HL-60 (cell line): ENCODE measurements at regions not wholly inside any gene's neighbourhood (a gene's known extent, or its start where the extent isn't known, plus 50 kb on each side); places are given as distances from the start of the nearest gene placed in this dataset.

ENCODE experiments used
- CTCF ChIP-seq: IDR thresholded peaks from one replicate; pipeline ENCODE4 v1.5.1; 2011; ENCODE audit warnings: low read length, control low read depth, inconsistent platforms; ENCODE audit not compliant: insufficient read depth
- GABPA ChIP-seq: IDR thresholded peaks from 2 replicates; pipeline ENCODE4 v1.6.1; 2012; ENCODE audit warnings: low read depth
- POLR2AphosphoS5 ChIP-seq: IDR thresholded peaks from 2 replicates; pipeline ENCODE4 v1.6.1; 2012; ENCODE audit warnings: low read depth
- SPI1 ChIP-seq: IDR thresholded peaks from 2 replicates; pipeline ENCODE4 v1.6.1; 2012; ENCODE audit warnings: low read depth, mild to moderate bottlenecking, borderline replicate concordance
- TF ChIP-seq, protein P1 (sequence below): IDR thresholded peaks from 2 replicates; pipeline ENCODE4 v1.6.1; 2012; ENCODE audit warnings: low read depth; ENCODE audit not compliant: insufficient replicate concordance

DNA sequence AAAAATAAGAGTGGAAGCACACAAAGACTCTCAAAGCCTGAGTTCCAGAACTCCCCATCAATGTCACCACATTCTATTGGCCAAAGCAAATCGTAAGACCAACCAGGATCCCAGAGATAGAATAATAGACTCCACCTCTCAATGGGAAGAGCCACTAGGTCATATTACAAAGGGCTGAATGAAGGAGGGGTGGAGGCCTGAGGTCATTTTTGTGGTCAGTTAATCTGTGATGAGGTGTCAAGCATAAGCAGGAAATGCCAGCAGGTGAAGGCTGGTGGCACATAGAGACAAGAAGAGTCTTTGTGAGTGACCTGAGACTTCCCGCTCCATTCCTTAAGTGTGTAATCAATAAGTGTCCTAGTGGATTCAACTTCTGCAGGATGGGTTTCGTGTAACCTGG is 144.3 kb downstream of the TFCP2L1 start:
- TF ChIP-seq, protein P1, sequence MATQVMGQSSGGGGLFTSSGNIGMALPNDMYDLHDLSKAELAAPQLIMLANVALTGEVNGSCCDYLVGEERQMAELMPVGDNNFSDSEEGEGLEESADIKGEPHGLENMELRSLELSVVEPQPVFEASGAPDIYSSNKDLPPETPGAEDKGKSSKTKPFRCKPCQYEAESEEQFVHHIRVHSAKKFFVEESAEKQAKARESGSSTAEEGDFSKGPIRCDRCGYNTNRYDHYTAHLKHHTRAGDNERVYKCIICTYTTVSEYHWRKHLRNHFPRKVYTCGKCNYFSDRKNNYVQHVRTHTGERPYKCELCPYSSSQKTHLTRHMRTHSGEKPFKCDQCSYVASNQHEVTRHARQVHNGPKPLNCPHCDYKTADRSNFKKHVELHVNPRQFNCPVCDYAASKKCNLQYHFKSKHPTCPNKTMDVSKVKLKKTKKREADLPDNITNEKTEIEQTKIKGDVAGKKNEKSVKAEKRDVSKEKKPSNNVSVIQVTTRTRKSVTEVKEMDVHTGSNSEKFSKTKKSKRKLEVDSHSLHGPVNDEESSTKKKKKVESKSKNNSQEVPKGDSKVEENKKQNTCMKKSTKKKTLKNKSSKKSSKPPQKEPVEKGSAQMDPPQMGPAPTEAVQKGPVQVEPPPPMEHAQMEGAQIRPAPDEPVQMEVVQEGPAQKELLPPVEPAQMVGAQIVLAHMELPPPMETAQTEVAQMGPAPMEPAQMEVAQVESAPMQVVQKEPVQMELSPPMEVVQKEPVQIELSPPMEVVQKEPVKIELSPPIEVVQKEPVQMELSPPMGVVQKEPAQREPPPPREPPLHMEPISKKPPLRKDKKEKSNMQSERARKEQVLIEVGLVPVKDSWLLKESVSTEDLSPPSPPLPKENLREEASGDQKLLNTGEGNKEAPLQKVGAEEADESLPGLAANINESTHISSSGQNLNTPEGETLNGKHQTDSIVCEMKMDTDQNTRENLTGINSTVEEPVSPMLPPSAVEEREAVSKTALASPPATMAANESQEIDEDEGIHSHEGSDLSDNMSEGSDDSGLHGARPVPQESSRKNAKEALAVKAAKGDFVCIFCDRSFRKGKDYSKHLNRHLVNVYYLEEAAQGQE, result no peak
- TF ChIP-seq CTCF, result no peak
- TF ChIP-seq POLR2AphosphoS5, result no peak
- no peak for TF ChIP-seq SPI1
- TF ChIP-seq GABPA, result no peak
